Right lobe of liver (tissue), 6 donors: ENCODE measurements at regions not wholly inside any gene's neighbourhood (a gene's known extent, or its start where the extent isn't known, plus 50 kb on each side); places are given as distances from the start of the nearest gene placed in this dataset.

Experiments
- ATAC-seq, 4 donors: fragments of 200-7000 bp; cut with Tn5 transposase; one replicate each; pipeline ENCODE4 v1.9.1; 2020; ENCODE audit warnings: mild to moderate bottlenecking in 4 of 4, moderate library complexity in 4 of 4
- DNase-seq, 3 donors: peaks; one replicate each; pipeline ENCODE4 v3.0.0-alpha.2; 2020
- H3K27ac ChIP-seq, 3 donors: fragments of 200-600 bp; one replicate each; pipeline ENCODE4 v1.8.0; 2022
- H3K27me3 ChIP-seq, 2 donors: fragments of 200-600 bp; one replicate each; pipeline ENCODE4 v1.8.0; 2022
- H3K36me3 ChIP-seq, 4 donors: fragments of 200-600 bp; sonication (generic) in 1 of 4; one replicate each; pipeline versions ENCODE4 v1.5.1 to v1.8.0; 2017 to 2022; ENCODE audit warnings: control low read depth in 1 of 4
- H3K4me1 ChIP-seq, 4 donors: fragments of 200-600 bp; sonication (generic) in 1 of 4; one replicate each; pipeline versions ENCODE4 v1.5.1 to v1.8.0; 2017 to 2022; ENCODE audit warnings: control low read depth in 1 of 4
- H3K4me3 ChIP-seq, 3 donors: fragments of 200-600 bp; one replicate each; pipeline ENCODE4 v1.8.0; 2022
- H3K9me3 ChIP-seq, 4 donors: fragments of 200-600 bp; sonication (generic) in 1 of 4; one replicate each; pipeline versions ENCODE4 v1.5.1 to v1.8.0; 2017 to 2022; ENCODE audit warnings: control low read depth in 1 of 4
- POLR2A ChIP-seq: fragments of 450-650 bp; IDR thresholded peaks from one replicate; pipeline ENCODE4 v1.6.1; 2017; ENCODE audit warnings: antibody characterized with exemption, mild to moderate bottlenecking
- WGBS: methylation state at CpG from one replicate; pipeline ENCODE4 v1.1.6; 2018; ENCODE audit warnings: low coverage, low lambda C conversion rate; ENCODE audit not compliant: insufficient coverage; ENCODE audit errors: missing lambda C conversion rate; 5-methylcytosine and 5-hydroxymethylcytosine counted together
- intact Hi-C, 2 donors: fragments of 100-400 bp; cut with DNase I; formaldehyde crosslinking; loops; one replicate each; pipeline versions ENCODE4 v1.11.2 to v1.14.1; 2022
- TF ChIP-seq, protein P1 (sequence below), 4 donors: fragments of 200-600 bp in 3 of 4; fragments of 450-650 bp in 1 of 4; IDR thresholded peaks; one replicate each; pipeline versions ENCODE4 v1.5.1 to v1.8.0; 2016 to 2022; ENCODE audit warnings: antibody characterized with exemption in 4 of 4, mild to moderate bottlenecking in 2 of 4
- donor health status: DM: no; HTN: yes; CAD: no.
- donor health status: DM: no; HTN: no; CAD: no.
- donor health status: DM: no; HTN: no; CAD: no.
- donor health status: DM: no; HTN: yes; CAD: no.
- donor health status: DM: no; HTN: yes; CAD: no.

DNA sequence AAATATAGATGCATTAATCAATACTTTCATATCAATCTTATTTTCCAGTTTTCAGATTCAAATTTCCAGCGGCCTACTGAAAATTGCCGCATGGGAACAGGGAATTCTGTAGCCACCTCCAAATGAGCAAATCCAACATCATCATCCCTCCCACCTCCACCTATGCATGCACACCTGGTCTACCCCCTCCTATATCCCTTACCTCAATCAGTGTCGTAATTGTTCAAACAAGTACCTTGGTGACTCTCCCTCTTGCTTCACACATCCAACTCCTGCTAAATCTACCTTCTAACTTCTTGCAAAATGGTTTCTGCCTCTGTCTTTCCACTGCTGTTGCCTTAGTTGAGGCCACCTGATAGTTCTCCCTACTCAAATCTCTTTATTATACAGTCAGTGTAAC is 160.1 kb downstream of the SOX9 start:
- no peaks in the 10 kb centered on the region for H3K4me1 ChIP-seq
- no peaks in the 10 kb centered on the region for H3K9me3 ChIP-seq
- DNase-seq (no peak), ATAC-seq (no peak)
- intact Hi-C loops: no loop called here
- H3K36me3 ChIP-seq: no peaks in the 10 kb centered on the region
- TF ChIP-seq, protein P1, sequence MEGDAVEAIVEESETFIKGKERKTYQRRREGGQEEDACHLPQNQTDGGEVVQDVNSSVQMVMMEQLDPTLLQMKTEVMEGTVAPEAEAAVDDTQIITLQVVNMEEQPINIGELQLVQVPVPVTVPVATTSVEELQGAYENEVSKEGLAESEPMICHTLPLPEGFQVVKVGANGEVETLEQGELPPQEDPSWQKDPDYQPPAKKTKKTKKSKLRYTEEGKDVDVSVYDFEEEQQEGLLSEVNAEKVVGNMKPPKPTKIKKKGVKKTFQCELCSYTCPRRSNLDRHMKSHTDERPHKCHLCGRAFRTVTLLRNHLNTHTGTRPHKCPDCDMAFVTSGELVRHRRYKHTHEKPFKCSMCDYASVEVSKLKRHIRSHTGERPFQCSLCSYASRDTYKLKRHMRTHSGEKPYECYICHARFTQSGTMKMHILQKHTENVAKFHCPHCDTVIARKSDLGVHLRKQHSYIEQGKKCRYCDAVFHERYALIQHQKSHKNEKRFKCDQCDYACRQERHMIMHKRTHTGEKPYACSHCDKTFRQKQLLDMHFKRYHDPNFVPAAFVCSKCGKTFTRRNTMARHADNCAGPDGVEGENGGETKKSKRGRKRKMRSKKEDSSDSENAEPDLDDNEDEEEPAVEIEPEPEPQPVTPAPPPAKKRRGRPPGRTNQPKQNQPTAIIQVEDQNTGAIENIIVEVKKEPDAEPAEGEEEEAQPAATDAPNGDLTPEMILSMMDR (IDR thresholded peaks at IDR 0.05): no peak
- no peak for TF ChIP-seq POLR2A
- no peak overlapping the region for H3K27ac ChIP-seq
- no peak overlapping the region for H3K4me3 ChIP-seq
- 69% methylated on average over 3 of the region's 3 CpGs for WGBS
- no peaks in the 10 kb centered on the region for H3K27me3 ChIP-seq

DNA sequence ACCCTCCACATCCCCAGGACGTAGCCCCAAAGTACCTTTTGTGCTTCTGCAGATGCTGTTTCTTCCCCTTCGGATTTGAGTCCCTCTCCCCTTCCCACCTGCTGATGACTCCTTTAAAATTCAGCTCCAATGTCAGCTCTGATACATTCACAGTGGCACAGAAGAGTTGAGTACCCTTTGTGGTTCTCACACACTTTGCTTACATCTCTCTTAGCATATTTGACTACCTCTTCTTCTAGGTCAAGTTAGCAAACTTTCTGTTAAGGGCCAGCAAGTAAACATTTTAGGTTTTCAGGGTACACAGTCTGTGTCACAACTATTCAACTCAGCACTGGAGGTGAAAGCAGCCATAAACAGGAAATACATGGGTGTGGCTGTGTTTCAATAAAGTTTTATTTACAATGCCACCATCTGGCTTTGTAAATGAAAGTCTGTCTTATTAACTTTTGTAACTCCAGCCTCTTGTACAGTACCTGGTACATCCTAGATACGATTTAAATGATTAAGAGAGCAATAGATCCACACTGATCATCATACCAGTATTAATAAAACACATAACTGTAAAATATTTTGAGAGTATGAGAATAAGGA is 161.7 kb downstream of the SOX9 start:
- ATAC-seq (no peak), DNase-seq (no peak)
- H3K36me3 ChIP-seq: no peaks in the 10 kb centered on the region
- WGBS: 39% methylated on average over 3 of the region's 3 CpGs
- TF ChIP-seq, protein P1 (IDR thresholded peaks at IDR 0.05): no peak
- no peak for TF ChIP-seq POLR2A
- intact Hi-C loops: no loop called here
- H3K4me1 ChIP-seq: no peaks in the 10 kb centered on the region
- no peaks in the 10 kb centered on the region for H3K27me3 ChIP-seq
- no peak overlapping the region for H3K27ac ChIP-seq
- H3K4me3 ChIP-seq: no peak overlapping the region
- no peaks in the 10 kb centered on the region for H3K9me3 ChIP-seq

DNA sequence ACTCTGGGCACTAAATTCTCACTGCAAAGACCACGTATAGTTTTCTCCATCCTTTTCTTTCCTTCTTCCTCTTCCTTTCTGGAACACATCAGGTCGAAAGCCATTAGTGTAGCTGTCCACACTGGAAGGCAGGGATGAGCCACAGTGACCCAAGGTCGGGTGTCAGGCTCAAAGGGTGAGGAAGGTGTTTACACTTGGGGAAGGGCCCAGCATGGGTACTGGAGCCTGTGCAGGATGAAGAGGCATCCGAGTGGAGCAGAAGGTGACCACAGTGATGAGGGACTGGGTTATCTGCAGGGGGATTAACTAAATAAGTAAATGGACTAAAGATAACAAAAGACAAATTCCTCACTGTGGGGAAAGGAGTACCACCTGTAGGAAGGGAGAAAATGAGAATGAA is 164.0 kb downstream of the SOX9 start:
- no peaks in the 10 kb centered on the region for H3K36me3 ChIP-seq
- DNase-seq: no peak
- H3K27me3 ChIP-seq: no peaks in the 10 kb centered on the region
- intact Hi-C loops: no loop called here
- no peak overlapping the region for H3K27ac ChIP-seq
- no peaks in the 10 kb centered on the region for H3K4me1 ChIP-seq
- TF ChIP-seq, protein P1 (IDR thresholded peaks at IDR 0.05): no peak
- TF ChIP-seq POLR2A: no peak
- H3K4me3 ChIP-seq: no peak overlapping the region
- ATAC-seq: no peak
- WGBS: 36% methylated on average over 4 of the region's 4 CpGs
- H3K9me3 ChIP-seq: no peaks in the 10 kb centered on the region

DNA sequence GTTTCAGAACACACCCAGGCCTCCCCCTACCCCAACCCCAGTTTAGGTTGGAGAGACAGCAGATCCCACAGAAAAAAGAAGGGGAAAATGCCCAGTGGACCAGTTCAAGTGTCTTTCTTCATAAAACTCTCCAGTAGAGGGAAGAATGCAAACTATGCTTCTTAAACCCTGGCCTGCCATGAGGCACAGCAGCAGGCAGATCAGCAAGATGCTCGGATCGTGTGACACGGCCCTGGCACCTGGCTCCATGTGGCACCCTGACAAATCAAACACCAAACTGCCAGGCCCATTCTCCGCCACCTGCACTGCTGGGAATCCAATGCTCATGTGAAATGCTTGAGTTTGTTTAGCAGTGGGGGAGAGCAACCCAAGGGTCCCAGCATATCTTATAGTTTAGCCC is 166.8 kb downstream of the SOX9 start:
- ATAC-seq (no peak), DNase-seq (no peak)
- H3K4me3 ChIP-seq: no peak overlapping the region
- 11% methylated on average over 3 of the region's 4 CpGs for WGBS
- intact Hi-C loops: no loop called here
- H3K9me3 ChIP-seq: no peaks in the 10 kb centered on the region
- H3K4me1 ChIP-seq: no peaks in the 10 kb centered on the region
- no peak overlapping the region for H3K27ac ChIP-seq
- TF ChIP-seq POLR2A: no peak
- TF ChIP-seq, protein P1 (IDR thresholded peaks at IDR 0.05): no peak
- no peaks in the 10 kb centered on the region for H3K27me3 ChIP-seq
- no peaks in the 10 kb centered on the region for H3K36me3 ChIP-seq

DNA sequence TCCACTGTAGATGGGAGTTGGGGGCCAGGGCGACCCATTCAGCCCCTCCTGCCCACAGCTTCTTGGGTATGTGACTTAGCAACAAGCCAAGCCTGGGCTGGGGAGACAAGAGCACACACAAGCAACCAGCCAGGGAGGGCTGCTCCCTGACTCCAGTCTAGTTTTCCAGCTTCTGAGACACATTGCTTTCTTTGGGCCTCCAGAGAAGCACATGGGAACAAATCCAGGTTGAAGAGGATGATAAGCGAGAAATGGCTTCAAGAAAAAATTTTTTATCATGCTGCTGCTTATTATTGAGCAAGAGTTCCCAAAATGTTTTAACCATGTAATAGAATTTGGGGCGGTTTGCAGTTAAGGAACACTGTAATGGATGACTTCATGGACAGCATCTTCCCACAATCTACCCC is 173.7 kb downstream of the SOX9 start:
- TF ChIP-seq POLR2A: no peak
- TF ChIP-seq, protein P1 (IDR thresholded peaks at IDR 0.05): no peak
- no peak overlapping the region for H3K27ac ChIP-seq
- DNase-seq (no peak), ATAC-seq (no peak)
- intact Hi-C loops: no loop called here
- no peaks in the 10 kb centered on the region for H3K9me3 ChIP-seq
- WGBS: 56% methylated on average over 3 of the region's 3 CpGs
- H3K36me3 ChIP-seq: no peaks in the 10 kb centered on the region
- no peaks in the 10 kb centered on the region for H3K27me3 ChIP-seq
- no peaks in the 10 kb centered on the region for H3K4me1 ChIP-seq
- H3K4me3 ChIP-seq: no peak overlapping the region
